ENCODE measurements at regions not wholly inside any gene's neighbourhood (a gene's known extent, or its start where the extent isn't known, plus 50 kb on each side); places are given as distances from the start of the nearest gene placed in this dataset.

GRCh38 chr6:77145244-77145643 is 318.0 kb downstream of the HTR1B start:
- TF ChIP-seq CTCF (IDR thresholded peaks at IDR 0.05; ENCODE audit: poor library complexity), result no peak
- no peak for TF ChIP-seq EZH2 (IDR thresholded peaks at IDR 0.05; ENCODE audit: borderline replicate concordance)

Measured in hepatocyte (in vitro differentiated cells).